ENCODE measurements at regions not wholly inside any gene's neighbourhood (a gene's known extent, or its start where the extent isn't known, plus 50 kb on each side); places are given as distances from the start of the nearest gene placed in this dataset.

DNA sequence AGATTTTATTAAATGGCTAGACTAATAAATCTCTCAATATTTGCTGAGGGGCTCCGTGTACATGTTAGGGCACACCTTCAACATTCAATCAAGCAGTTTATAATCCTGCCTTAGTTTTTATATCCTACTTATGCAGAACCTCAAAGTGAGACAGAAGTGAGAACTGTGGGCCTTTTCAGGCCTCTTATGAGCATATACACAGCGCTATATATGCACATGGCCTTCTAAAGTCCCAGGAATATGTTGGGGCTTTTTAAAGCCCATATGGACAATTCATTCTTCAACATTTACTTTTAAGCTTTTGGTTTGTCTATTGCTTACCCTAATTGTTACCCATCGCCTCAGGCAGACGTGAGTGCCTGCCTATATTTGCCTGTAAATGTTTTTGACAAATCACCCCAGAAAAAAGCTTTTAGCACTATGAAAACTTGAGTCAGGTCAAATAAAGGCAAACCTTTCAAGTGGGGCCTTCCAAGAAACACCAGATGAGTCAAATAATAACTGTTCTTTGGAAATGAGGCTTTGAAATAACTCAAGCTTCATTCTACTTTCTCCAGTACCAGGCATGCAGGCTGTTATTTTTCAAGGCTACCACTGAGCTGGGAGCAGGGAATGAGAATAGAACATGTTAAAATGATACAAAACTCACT is 58.2 kb downstream of the ESM1 start:
- no peak for TF ChIP-seq GATA2 (IDR thresholded peaks at IDR 0.05; ENCODE audit: low read depth, low read length)
- TF ChIP-seq GATA3 (IDR thresholded peaks at IDR 0.05; ENCODE audit: low read depth, low read length), result no peak
